SK-N-MC (cell line): ENCODE measurements at regions not wholly inside any gene's neighbourhood (a gene's known extent, or its start where the extent isn't known, plus 50 kb on each side); places are given as distances from the start of the nearest gene placed in this dataset.

Experiments
- EZH2 ChIP-seq: fragments of 200-600 bp; sonication (generic); IDR thresholded peaks from one replicate; pipeline ENCODE4 v1.6.1; 2017; ENCODE audit warnings: antibody characterized with exemption
- POLR2AphosphoS5 ChIP-seq: IDR thresholded peaks from 2 replicates; pipeline ENCODE4 v1.6.1; 2012; ENCODE audit warnings: mild to moderate bottlenecking, low read depth, low read length, borderline replicate concordance

GRCh38 chr18:58805467-58806187, 59.0 kb upstream of the ZNF532 start:
- TF ChIP-seq POLR2AphosphoS5: no peak
- TF ChIP-seq EZH2: no peak
